Bronchial epithelial cell (primary cell): ENCODE measurements at regions not wholly inside any gene's neighbourhood (a gene's known extent, or its start where the extent isn't known, plus 50 kb on each side); places are given as distances from the start of the nearest gene placed in this dataset.

ENCODE experiments used
- DNase-seq: peaks from one replicate; pipeline ENCODE4 v3.0.0-alpha.2; 2010; ENCODE audit warnings: low read depth
- FAIRE-seq: peaks from 2 replicates; lab custom pipeline; 2011; peaks lifted over from hg19 to GRCh38; lab: Jason Lieb, UNC
- H3K27me3 ChIP-seq: 2 replicates; pipeline ENCODE4 v1.5.1; 2011; ENCODE audit warnings: low read length; ENCODE audit not compliant: control insufficient read depth, insufficient read depth
- H3K36me3 ChIP-seq: 2 replicates; pipeline ENCODE4 v1.5.1; 2011; ENCODE audit warnings: low read length; ENCODE audit not compliant: control insufficient read depth, insufficient read depth
- H3K4me3 ChIP-seq: 2 replicates; pipeline ENCODE4 v1.5.1; 2011; ENCODE audit warnings: mild to moderate bottlenecking, low read depth, low read length, control low read depth
- CTCF ChIP-seq: IDR thresholded peaks from 2 replicates; pipeline ENCODE4 v1.5.1; 2011; ENCODE audit warnings: mild to moderate bottlenecking, moderate library complexity, low read length, control low read depth, inconsistent platforms; ENCODE audit not compliant: insufficient read depth, severe bottlenecking

- FAIRE-seq = no peak
- Histone ChIP-seq H3K4me3 (no peak overlapping the region), H3K36me3 (no peaks in the 10 kb centered on the region), H3K27me3 (no peaks in the 10 kb centered on the region)
- TF ChIP-seq CTCF = no peak
- no peak for DNase-seq
Observed at GRCh38 chr13:99778500-99778899, 193.1 kb downstream of the ZIC5 start.

- no peaks in the 10 kb centered on the region for H3K27me3 ChIP-seq
- no peak for TF ChIP-seq CTCF
- no peak for DNase-seq
- no peak for FAIRE-seq
- no peak overlapping the region for H3K4me3 ChIP-seq
- no peaks in the 10 kb centered on the region for H3K36me3 ChIP-seq
Observed at GRCh38 chr13:99777873-99778272, 193.7 kb downstream of the ZIC5 start.

- no peaks in the 10 kb centered on the region for H3K36me3 ChIP-seq
- H3K27me3 ChIP-seq = no peaks in the 10 kb centered on the region
- no peak for FAIRE-seq
- TF ChIP-seq CTCF = no peak
- DNase-seq = no peak
- H3K4me3 ChIP-seq = no peak overlapping the region
Observed at GRCh38 chr13:99774644-99775043, 196.9 kb downstream of the ZIC5 start.

- DNase-seq (no peak), FAIRE-seq (no peak)
- no peaks in the 10 kb centered on the region for H3K36me3 ChIP-seq
- H3K27me3 ChIP-seq = no peaks in the 10 kb centered on the region
- no peak overlapping the region for H3K4me3 ChIP-seq
- TF ChIP-seq CTCF = no peak
Observed at GRCh38 chr13:99768986-99769385, 202.6 kb downstream of the ZIC5 start.

- no peak for FAIRE-seq
- DNase-seq = peak; percentile 4
- Histone ChIP-seq H3K27me3 (no peaks in the 10 kb centered on the region), H3K36me3 (no peaks in the 10 kb centered on the region), H3K4me3 (no peak overlapping the region)
- peak; percentile 2 for TF ChIP-seq CTCF
Observed at GRCh38 chr13:99766641-99767045, 204.9 kb downstream of the ZIC5 start.

- Histone ChIP-seq H3K4me3 (no peak overlapping the region), H3K36me3 (no peaks in the 10 kb centered on the region), H3K27me3 (no peaks in the 10 kb centered on the region)
- no peak for TF ChIP-seq CTCF
- no peak for FAIRE-seq
- DNase-seq = no peak
Observed at GRCh38 chr13:99765869-99766268, 205.7 kb downstream of the ZIC5 start.
